SU-DHL-6 (cell line): ENCODE measurements at regions not wholly inside any gene's neighbourhood (a gene's known extent, or its start where the extent isn't known, plus 50 kb on each side); places are given as distances from the start of the nearest gene placed in this dataset.

Experiments
- H2AFZ ChIP-seq: fragments of 200-600 bp; sonication (generic); 2 replicates; pipeline ENCODE4 v1.6.1; 2014; ENCODE audit warnings: low read depth, mild to moderate bottlenecking, moderate library complexity, mixed read lengths, antibody characterized with exemption, low read length; ENCODE audit not compliant: severe bottlenecking
- H3F3A ChIP-seq: fragments of 200-600 bp; shearing (Covaris generic); 2 replicates; pipeline ENCODE4 v1.6.0; 2016; ENCODE audit warnings: antibody characterized with exemption, mild to moderate bottlenecking; ENCODE audit not compliant: insufficient read depth
- H3K27ac ChIP-seq: fragments of 200-600 bp; sonication (generic); 2 replicates; pipeline ENCODE4 v1.5.1; 2016; ENCODE audit warnings: low read depth, mild to moderate bottlenecking, low read length, moderate library complexity, mixed read lengths
- H3K27me3 ChIP-seq: fragments of 200-600 bp; sonication (generic), shearing (Covaris generic); 2 replicates; pipeline ENCODE4 v1.6.0; 2014; ENCODE audit warnings: mild to moderate bottlenecking, low read length
- H3K36me3 ChIP-seq: fragments of 200-600 bp; sonication (generic); 2 replicates; pipeline ENCODE4 v1.6.1; 2014; ENCODE audit warnings: mild to moderate bottlenecking, low read length, mixed read lengths
- H3K4me2 ChIP-seq: fragments of 300-600, 200-600 bp; shearing (Covaris generic), sonication (generic); 2 replicates; pipeline ENCODE4 v1.6.0; 2014; ENCODE audit warnings: low read length, low read depth, mild to moderate bottlenecking; ENCODE audit not compliant: poor library complexity, severe bottlenecking
- H3K4me3 ChIP-seq: fragments of 200-600 bp; sonication (generic); 2 replicates; pipeline ENCODE4 v1.5.1; 2014; ENCODE audit warnings: antibody characterized with exemption, low read length, mild to moderate bottlenecking, mixed read lengths; ENCODE audit not compliant: insufficient read depth, poor library complexity, severe bottlenecking
- H3K79me2 ChIP-seq: fragments of 200-600 bp; sonication (generic); 2 replicates; pipeline ENCODE4 v1.6.1; 2014; ENCODE audit warnings: mild to moderate bottlenecking, low read length, moderate library complexity; ENCODE audit not compliant: insufficient read depth
- H3K9ac ChIP-seq: fragments of 200-600 bp; sonication (generic); 2 replicates; pipeline ENCODE4 v1.7.0; 2014; ENCODE audit warnings: mild to moderate bottlenecking, low read length
- H3K9me2 ChIP-seq: fragments of 200-600 bp; sonication (generic); replicated peaks from 2 replicates; pipeline ENCODE4 v1.6.1; 2014; ENCODE audit warnings: low read length; ENCODE audit not compliant: insufficient read depth
- H3K9me3 ChIP-seq: fragments of 200-600 bp; sonication (generic); 2 replicates; pipeline ENCODE4 v1.6.1; 2014; ENCODE audit warnings: low read length, mixed read lengths; ENCODE audit not compliant: insufficient read depth
- H4K20me1 ChIP-seq: fragments of 200-600 bp; sonication (generic); 2 replicates; pipeline ENCODE4 v1.6.1; 2014; ENCODE audit warnings: low read depth, mild to moderate bottlenecking, antibody characterized with exemption, low read length, moderate library complexity, mixed read lengths
- CTCF ChIP-seq: fragments of 200-600 bp; sonication (generic); IDR thresholded peaks from one replicate; pipeline ENCODE4 v1.5.1; 2017; ENCODE audit warnings: antibody characterized with exemption, mild to moderate bottlenecking, low read length, moderate library complexity; ENCODE audit not compliant: insufficient read depth, poor library complexity, severe bottlenecking
- EZH2phosphoT487 ChIP-seq: fragments of 200-600 bp; sonication (generic), shearing (Covaris generic); conservative IDR thresholded peaks from 2 replicates; pipeline ENCODE4 v1.6.1; 2018; ENCODE audit warnings: mild to moderate bottlenecking, antibody characterized with exemption, low read length, moderate library complexity, mixed read lengths

GRCh38 chr3:127443581-127444375 is 146.8 kb downstream of the TPRA1 start:
- H3K36me3 ChIP-seq: no peaks in the 10 kb centered on the region

GRCh38 chr3:127442506-127442905 is 148.0 kb downstream of the TPRA1 start:
- H3F3A ChIP-seq: no peaks in the 10 kb centered on the region
- H3K9ac ChIP-seq: no peak overlapping the region
- no peaks in the 10 kb centered on the region for H3K36me3 ChIP-seq
- no peak overlapping the region for H2AFZ ChIP-seq
- H3K27me3 ChIP-seq: no peaks in the 10 kb centered on the region
- no peak overlapping the region for H3K4me2 ChIP-seq
- TF ChIP-seq EZH2phosphoT487 (no peak), CTCF (no peak)
- no peaks in the 10 kb centered on the region for H3K9me3 ChIP-seq
- no peaks in the 10 kb centered on the region for H4K20me1 ChIP-seq
- no peaks in the 10 kb centered on the region for H3K9me2 ChIP-seq
- H3K79me2 ChIP-seq: no peaks in the 10 kb centered on the region
- H3K27ac ChIP-seq: no peak overlapping the region
- no peak overlapping the region for H3K4me3 ChIP-seq

More at GRCh38 chr3:127443581-127444375, 146.8 kb downstream of the TPRA1 start:
- no peaks in the 10 kb centered on the region for H3F3A ChIP-seq
- H3K79me2 ChIP-seq: no peaks in the 10 kb centered on the region
- no peaks in the 10 kb centered on the region for H3K9me2 ChIP-seq
- H3K27me3 ChIP-seq: no peaks in the 10 kb centered on the region
- no peaks in the 10 kb centered on the region for H4K20me1 ChIP-seq
- H2AFZ ChIP-seq: no peak overlapping the region
- H3K9me3 ChIP-seq: no peaks in the 10 kb centered on the region
- no peak overlapping the region for H3K4me2 ChIP-seq
- no peak overlapping the region for H3K9ac ChIP-seq
- TF ChIP-seq EZH2phosphoT487 (no peak), CTCF (no peak)
- H3K4me3 ChIP-seq: no peak overlapping the region
- no peak overlapping the region for H3K27ac ChIP-seq

GRCh38 chr3:127441764-127442163 is 148.8 kb downstream of the TPRA1 start:
- no peaks in the 10 kb centered on the region for H3K9me2 ChIP-seq
- H3K4me3 ChIP-seq: no peak overlapping the region
- no peaks in the 10 kb centered on the region for H3K36me3 ChIP-seq
- H3K9ac ChIP-seq: no peak overlapping the region
- H3K27ac ChIP-seq: no peak overlapping the region
- H3K79me2 ChIP-seq: no peaks in the 10 kb centered on the region
- H2AFZ ChIP-seq: no peak overlapping the region
- H3K4me2 ChIP-seq: no peak overlapping the region
- H4K20me1 ChIP-seq: no peaks in the 10 kb centered on the region
- TF ChIP-seq CTCF (no peak), EZH2phosphoT487 (no peak)
- H3K27me3 ChIP-seq: no peaks in the 10 kb centered on the region
- no peaks in the 10 kb centered on the region for H3K9me3 ChIP-seq
- no peaks in the 10 kb centered on the region for H3F3A ChIP-seq
